Endodermal cell (in vitro differentiated cells): ENCODE measurements at regions not wholly inside any gene's neighbourhood (a gene's known extent, or its start where the extent isn't known, plus 50 kb on each side); places are given as distances from the start of the nearest gene placed in this dataset.

Experiments
- DNase-seq: peaks from one replicate; pipeline ENCODE4 v3.0.0-alpha.2; 2017
- H3K27ac ChIP-seq: 2 replicates; pipeline ENCODE4 v1.5.1; 2013; ENCODE audit warnings: mild to moderate bottlenecking, low read depth, low read length, moderate library complexity
- H3K27me3 ChIP-seq: 2 replicates; pipeline ENCODE4 v1.6.1; 2013; ENCODE audit warnings: mild to moderate bottlenecking, low read length, moderate library complexity; ENCODE audit not compliant: insufficient read depth, control insufficient read depth, poor library complexity, severe bottlenecking
- H3K36me3 ChIP-seq: 2 replicates; pipeline ENCODE4 v1.7.0; 2013; ENCODE audit warnings: mild to moderate bottlenecking, low read length, moderate library complexity; ENCODE audit not compliant: control insufficient read depth, insufficient read depth
- H3K4me1 ChIP-seq: one replicate; pipeline ENCODE4 v1.7.0; 2013; ENCODE audit warnings: low read length; ENCODE audit not compliant: control insufficient read depth, insufficient read depth
- H3K4me3 ChIP-seq: 2 replicates; pipeline ENCODE4 v1.5.1; 2013; ENCODE audit warnings: mild to moderate bottlenecking, low read length, moderate library complexity
- H3K9ac ChIP-seq: 2 replicates; pipeline ENCODE4 v1.6.1; 2013; ENCODE audit warnings: mild to moderate bottlenecking, low read length, moderate library complexity; ENCODE audit not compliant: poor library complexity, severe bottlenecking; ENCODE audit errors: extremely low read depth
- H3K9me3 ChIP-seq: 2 replicates; pipeline ENCODE4 v1.6.1; 2013; ENCODE audit warnings: mild to moderate bottlenecking, low read length, moderate library complexity; ENCODE audit not compliant: control insufficient read depth
- H3K27ac Mint-ChIP-seq: 2 replicates; pipeline ENCODE4 v1.8.0; 2020; ENCODE audit warnings: mixed read lengths
- H3K27me3 Mint-ChIP-seq: 2 replicates; pipeline ENCODE4 v1.8.0; 2021; ENCODE audit warnings: mild to moderate bottlenecking, mixed read lengths; ENCODE audit not compliant: insufficient read depth
- H3K36me3 Mint-ChIP-seq: 2 replicates; pipeline ENCODE4 v1.8.0; 2020; ENCODE audit warnings: low read depth, mixed read lengths
- H3K4me1 Mint-ChIP-seq: 2 replicates; pipeline ENCODE4 v1.8.0; 2020; ENCODE audit warnings: mixed read lengths
- H3K4me3 Mint-ChIP-seq: 2 replicates; pipeline ENCODE4 v1.8.0; 2020; ENCODE audit warnings: mild to moderate bottlenecking, moderate library complexity, mixed read lengths
- H3K9me3 Mint-ChIP-seq: 2 replicates; pipeline ENCODE4 v1.8.0; 2020; ENCODE audit warnings: mild to moderate bottlenecking, mixed read lengths
- WGBS, 2 experiments: methylation state at CpG; one replicate each; pipeline versions ENCODE4 v1.1.5 to v1.1.7; 2013; ENCODE audit warnings: missing lambda C conversion rate in 2 of 2, mixed read lengths in 1 of 2; ENCODE audit not compliant: insufficient coverage in 1 of 2, insufficient read length in 1 of 2; 5-methylcytosine and 5-hydroxymethylcytosine counted together
- TF ChIP-seq, protein P1 (sequence below): fragments of 200-600 bp; sonication (generic); conservative IDR thresholded peaks from 2 replicates; pipeline ENCODE4 v1.5.0; 2021; ENCODE audit warnings: antibody characterized with exemption, mild to moderate bottlenecking

DNA sequence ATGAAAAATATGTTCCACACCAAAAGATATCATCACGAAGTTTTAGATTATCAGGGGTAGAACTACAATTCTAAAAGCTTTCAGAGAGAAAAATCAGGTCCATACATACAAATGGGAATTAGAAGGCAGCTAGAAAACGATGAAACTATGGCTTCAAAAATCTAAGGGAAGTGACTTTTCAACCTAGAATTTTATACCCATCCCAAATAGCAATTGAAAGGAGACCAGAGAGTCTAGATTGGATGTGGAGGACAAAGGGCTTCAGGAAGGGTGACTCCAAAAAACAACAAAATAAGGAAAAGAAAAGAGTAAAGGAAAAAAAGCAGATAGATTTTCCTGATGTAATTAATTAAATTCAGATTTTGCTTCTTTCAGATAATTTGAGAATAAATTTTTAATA, 72.0 kb upstream of the CEP78 start:
- Histone ChIP-seq H3K9me3 (no peaks in the 10 kb centered on the region), H3K4me3 (no peak overlapping the region), H3K27me3 (no peaks in the 10 kb centered on the region), H3K27ac (no peak overlapping the region), H3K4me1 (no peaks in the 10 kb centered on the region), H3K36me3 (no peaks in the 10 kb centered on the region), H3K9ac (no peak overlapping the region)
- H3K36me3 Mint-ChIP-seq, result no peaks in the 10 kb centered on the region
- peaks cover 24% of the 10 kb centered on the region for H3K9me3 Mint-ChIP-seq
- H3K27ac Mint-ChIP-seq, result no peak overlapping the region
- DNase-seq, result no peak
- no peaks in the 10 kb centered on the region for H3K27me3 Mint-ChIP-seq
- 71 to 80% methylated on average over 1 to 2 of the region's 2 CpGs for WGBS, 2 experiments
- H3K4me1 Mint-ChIP-seq, result peaks cover 3% of the 10 kb centered on the region
- TF ChIP-seq, protein P1, sequence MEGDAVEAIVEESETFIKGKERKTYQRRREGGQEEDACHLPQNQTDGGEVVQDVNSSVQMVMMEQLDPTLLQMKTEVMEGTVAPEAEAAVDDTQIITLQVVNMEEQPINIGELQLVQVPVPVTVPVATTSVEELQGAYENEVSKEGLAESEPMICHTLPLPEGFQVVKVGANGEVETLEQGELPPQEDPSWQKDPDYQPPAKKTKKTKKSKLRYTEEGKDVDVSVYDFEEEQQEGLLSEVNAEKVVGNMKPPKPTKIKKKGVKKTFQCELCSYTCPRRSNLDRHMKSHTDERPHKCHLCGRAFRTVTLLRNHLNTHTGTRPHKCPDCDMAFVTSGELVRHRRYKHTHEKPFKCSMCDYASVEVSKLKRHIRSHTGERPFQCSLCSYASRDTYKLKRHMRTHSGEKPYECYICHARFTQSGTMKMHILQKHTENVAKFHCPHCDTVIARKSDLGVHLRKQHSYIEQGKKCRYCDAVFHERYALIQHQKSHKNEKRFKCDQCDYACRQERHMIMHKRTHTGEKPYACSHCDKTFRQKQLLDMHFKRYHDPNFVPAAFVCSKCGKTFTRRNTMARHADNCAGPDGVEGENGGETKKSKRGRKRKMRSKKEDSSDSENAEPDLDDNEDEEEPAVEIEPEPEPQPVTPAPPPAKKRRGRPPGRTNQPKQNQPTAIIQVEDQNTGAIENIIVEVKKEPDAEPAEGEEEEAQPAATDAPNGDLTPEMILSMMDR, result no peak
- H3K4me3 Mint-ChIP-seq, result no peak overlapping the region

DNA sequence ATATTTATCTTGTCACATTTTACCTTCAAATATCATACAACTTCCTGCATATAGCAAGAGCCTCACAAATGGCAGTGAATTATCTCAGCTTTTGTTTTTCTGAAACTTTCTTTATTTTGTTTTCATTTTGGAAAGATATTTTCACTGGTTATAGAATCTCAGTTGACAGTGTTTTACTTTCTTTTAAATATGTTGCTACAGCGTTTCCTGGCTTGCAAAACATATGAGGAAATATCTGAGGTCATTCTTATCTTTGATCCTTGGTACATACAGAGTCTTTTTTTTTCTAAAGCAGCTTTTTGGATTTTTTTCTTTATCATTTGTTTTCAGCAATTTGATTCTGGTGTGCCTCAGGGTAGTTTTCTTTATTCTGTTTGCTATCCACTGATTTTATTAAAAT, 77.6 kb upstream of the CEP78 start:
- H3K27me3 ChIP-seq, result no peaks in the 10 kb centered on the region
- H3K4me1 ChIP-seq, result no peaks in the 10 kb centered on the region
- no peaks in the 10 kb centered on the region for H3K4me1 Mint-ChIP-seq
- TF ChIP-seq, protein P1, result no peak
- no peak overlapping the region for H3K9ac ChIP-seq
- H3K27ac Mint-ChIP-seq, result no peak overlapping the region
- H3K4me3 Mint-ChIP-seq, result no peak overlapping the region
- H3K36me3 Mint-ChIP-seq, result no peaks in the 10 kb centered on the region
- no peak overlapping the region for H3K27ac ChIP-seq
- WGBS, 2 experiments, result 84 to 100% methylated on average over 1 of the region's 1 CpG
- H3K27me3 Mint-ChIP-seq, result no peaks in the 10 kb centered on the region
- peaks cover 4% of the 10 kb centered on the region for H3K9me3 Mint-ChIP-seq
- no peaks in the 10 kb centered on the region for H3K36me3 ChIP-seq
- DNase-seq, result no peak
- H3K4me3 ChIP-seq, result no peak overlapping the region
- H3K9me3 ChIP-seq, result no peaks in the 10 kb centered on the region

DNA sequence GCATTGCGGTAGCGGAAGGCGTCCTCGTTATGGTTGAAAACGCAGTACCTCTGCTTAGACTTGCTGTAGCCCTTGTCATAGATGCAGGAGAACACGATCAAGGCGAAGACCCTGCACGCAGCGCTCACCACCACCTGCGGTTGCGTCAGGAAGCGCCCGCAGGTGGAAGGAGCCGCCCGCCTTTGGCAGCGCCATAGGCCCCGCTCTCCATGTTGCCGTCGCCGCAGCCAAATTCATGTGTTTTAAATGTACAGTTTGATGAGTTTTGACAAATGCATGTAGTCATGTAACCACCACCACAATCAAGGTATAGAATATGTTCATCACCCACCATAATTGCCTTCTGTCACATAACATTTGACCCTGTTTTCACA, 84.9 kb upstream of the CEP78 start:
- no peak overlapping the region for H3K4me3 ChIP-seq
- H3K36me3 ChIP-seq, result no peaks in the 10 kb centered on the region
- H3K27me3 ChIP-seq, result peaks cover 6% of the 10 kb centered on the region
- H3K27ac ChIP-seq, result no peak overlapping the region
- Mint-ChIP-seq H3K9me3 (no peaks in the 10 kb centered on the region), H3K36me3 (no peaks in the 10 kb centered on the region), H3K27me3 (peaks cover 1% of the 10 kb centered on the region), H3K4me1 (no peaks in the 10 kb centered on the region), H3K27ac (no peak overlapping the region), H3K4me3 (no peak overlapping the region)
- H3K9ac ChIP-seq, result no peak overlapping the region
- TF ChIP-seq, protein P1, result no peak
- no peaks in the 10 kb centered on the region for H3K9me3 ChIP-seq
- DNase-seq, result no peak
- 89 to 98% methylated on average over 11 to 20 of the region's 20 CpGs for WGBS, 2 experiments
- no peaks in the 10 kb centered on the region for H3K4me1 ChIP-seq
